NCI-H226 (cell line): ENCODE measurements at regions not wholly inside any gene's neighbourhood (a gene's known extent, or its start where the extent isn't known, plus 50 kb on each side); places are given as distances from the start of the nearest gene placed in this dataset.
A peak's percentile ranks its signal among the peaks of the same experiment; 100 is the strongest.

Source experiments
- DNase-seq: peaks from one replicate; pipeline ENCODE4 v3.0.0-alpha.2; 2015

DNA sequence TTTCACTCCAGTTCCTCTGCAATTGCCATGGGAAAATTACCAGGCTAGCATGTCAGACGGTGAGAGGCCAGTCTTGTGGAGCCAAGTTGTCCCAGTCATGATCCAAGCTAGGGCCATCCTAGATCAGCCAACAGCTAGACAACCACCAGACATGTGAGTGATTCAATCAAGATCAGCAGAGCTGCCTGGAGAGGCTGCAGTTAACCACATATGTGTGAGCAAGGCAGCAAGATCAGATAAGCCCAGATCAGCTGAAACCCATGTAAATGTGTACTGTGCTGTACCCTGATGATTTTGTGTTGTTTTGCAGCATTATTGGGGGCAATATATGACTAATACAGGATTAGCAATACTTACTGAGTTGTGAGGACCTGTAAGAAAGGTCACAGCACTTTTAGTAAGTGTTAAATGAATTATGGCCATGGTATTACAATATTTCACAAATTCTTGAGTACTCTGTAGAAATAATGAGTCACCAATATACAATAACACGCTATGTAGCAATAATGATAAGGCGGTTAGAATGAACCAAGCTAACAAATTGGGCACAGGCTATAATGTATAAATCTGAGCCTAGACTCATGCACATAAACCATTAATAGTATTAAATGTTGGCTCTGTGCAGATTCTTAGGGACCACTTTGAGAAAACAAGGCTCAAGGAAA is 91.4 kb downstream of the SUDS3 start:
- no peak for DNase-seq

GRCh38 chr12:118472940-118473339 is 96.6 kb downstream of the SUDS3 start:
- DNase-seq: no peak

DNA sequence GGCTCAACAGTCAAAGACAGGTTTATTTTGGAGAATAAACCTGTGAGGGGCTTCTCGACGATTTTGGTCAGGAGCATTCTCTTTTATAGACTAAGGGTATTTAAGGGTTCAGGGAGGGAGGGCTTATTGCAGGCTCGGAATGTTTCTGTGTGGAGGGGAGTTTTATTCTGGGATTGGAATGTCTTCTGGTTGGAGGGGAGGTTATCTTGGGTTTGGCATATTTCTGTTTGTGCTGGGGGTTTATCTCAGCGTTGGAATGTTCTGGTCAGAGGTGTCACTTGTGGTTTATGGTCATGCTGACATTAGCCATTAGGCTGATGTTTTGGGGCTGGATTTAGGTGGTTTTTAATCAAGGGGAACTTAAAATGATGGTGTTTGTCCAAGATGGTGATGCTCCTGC is 103.9 kb downstream of the SUDS3 start:
- DNase-seq: no peak

- no peak for DNase-seq
Measured at GRCh38 chr12:118488034-118488433, 111.7 kb downstream of the SUDS3 start.

GRCh38 chr12:118493962-118494361 is 117.6 kb downstream of the SUDS3 start:
- DNase-seq: no peak

DNA sequence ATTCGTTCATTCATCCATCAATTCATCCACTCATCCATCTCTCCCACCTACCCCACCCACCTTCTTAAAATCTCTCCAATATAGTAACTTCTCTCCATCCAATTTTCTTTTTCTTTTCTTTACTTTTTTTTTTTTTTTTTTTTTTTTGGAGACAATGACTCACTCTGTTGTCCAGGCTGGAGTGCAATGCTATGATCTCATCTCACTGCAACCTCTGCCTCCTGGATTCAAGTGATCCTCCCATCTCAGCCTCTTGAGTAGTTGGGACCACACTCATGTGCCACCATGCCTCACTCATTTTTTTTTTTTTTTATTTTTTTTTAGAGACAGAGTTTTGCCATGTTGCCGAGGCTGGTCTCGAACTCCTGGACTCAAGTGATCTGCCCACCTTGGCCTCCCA is 118.4 kb downstream of the SUDS3 start:
- no peak for DNase-seq

DNA sequence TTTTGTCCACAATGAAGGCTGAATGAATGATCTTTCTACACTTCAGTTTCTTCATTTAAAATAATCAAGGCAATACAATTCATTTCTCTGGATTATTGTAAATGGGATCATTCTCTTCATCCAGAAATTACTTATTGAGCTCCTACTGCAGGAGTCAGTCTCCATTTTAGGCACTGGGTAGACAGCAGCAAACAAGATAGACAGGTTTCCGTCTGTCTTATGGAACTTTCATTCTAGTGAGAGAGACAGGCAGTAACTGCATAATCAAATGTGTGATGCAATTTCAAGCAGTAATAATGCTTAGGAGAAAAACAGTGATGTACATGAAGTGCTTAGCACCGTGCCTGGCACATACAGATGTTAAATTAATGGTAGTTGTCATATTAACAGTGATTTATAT is 118.9 kb downstream of the SUDS3 start:
- no peak for DNase-seq

GRCh38 chr12:118498171-118498570 is 121.8 kb downstream of the SUDS3 start:
- DNase-seq: peak; percentile 28

- no peak for DNase-seq
Measured at GRCh38 chr12:118500299-118500698, 123.9 kb downstream of the SUDS3 start.

DNA sequence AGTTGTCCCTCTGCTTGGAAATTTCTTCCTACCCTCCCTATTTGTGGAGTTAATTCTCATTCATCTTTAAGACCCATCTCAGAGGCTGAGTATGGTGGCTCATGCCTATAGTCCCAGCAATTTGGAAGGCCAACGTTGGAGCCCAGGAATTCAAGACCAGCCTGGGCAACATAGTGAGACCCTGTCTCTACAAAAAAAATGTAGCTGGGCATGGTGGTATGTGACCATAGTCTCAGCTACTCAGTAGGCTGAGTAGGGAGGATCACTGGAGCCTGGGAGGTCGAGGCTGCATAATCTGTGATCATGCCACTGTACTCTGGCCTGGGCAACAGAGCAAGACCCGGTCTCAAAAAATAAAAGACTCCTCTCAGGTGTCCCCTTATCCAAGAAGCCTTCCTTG is 125.1 kb downstream of the SUDS3 start:
- no peak for DNase-seq

DNA sequence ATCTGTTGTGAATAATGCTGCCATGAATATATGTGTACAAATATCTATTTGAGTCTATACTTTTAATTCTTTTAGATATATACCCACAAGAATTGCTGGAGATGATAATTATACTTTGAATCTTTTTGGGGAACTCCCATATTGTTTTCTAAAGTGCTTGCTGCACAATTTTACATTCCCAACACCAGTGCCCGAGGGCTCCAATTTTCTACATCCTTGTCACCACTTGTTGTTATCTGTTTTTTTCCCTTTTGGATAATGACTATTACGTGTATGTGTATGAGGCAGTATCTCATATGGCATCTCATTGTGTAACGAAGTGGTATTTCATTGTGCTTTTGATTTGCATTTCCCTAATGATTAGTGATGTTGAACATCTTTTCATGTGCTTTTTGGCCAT is 127.1 kb downstream of the SUDS3 start:
- DNase-seq: no peak

DNA sequence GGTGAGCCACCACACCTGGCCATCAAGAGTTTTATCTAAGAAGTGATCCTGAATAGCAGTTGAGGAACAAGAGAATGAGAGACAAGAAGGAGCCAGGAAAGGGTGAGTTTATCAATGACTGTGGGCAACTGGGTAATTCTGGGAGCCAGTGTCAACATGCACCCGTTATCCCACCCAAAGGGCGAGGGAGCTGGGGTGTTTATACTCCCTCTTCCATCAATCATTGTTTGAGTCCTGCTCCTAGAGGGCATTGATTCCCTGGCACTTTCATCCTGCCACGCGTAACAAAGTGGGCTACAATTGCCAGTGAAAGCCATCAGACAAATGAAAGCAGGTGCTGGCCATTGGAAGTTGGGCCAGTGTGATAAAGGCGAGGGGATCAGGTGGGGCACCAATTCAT is 136.3 kb downstream of the SUDS3 start:
- DNase-seq: no peak

DNA sequence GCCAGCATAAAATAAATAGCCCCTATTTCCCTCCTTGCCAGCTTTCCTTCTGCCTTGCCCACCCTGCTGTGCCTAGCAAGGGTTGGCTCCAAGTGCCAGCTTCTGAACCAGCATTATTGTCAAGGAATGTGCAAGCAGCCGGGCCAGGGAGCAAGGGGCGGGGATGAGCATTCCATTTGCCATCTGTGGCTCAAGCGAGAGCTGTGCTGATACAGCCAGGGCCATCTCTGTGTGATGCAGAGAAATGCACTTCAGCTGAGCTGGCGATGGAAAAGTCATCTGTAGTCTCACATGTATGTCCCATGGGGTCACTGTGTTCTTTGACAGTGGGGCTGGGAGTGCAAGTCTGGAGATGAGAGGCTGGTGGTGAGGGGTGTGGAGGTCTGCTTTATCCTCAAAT is 137.3 kb downstream of the SUDS3 start:
- no peak for DNase-seq

DNA sequence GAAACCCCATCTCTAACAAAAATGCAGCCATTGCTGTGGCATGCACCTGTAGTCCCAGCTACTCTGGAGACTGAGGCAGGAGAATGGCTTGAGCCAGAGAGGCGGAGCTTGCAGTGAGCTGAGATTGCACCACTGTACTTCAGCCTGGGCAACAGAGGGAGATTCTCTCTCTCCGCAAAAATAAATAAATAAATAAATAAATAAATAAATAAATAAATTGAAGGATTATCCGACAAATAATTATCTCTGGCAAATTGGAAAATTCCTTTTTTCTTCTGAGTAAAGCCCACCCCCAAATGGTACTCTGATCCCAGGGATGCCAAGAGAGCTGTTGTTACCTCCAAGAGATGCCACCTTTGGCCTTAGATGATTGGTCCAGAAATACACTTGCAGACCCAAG is 137.9 kb downstream of the SUDS3 start:
- DNase-seq: no peak

DNA sequence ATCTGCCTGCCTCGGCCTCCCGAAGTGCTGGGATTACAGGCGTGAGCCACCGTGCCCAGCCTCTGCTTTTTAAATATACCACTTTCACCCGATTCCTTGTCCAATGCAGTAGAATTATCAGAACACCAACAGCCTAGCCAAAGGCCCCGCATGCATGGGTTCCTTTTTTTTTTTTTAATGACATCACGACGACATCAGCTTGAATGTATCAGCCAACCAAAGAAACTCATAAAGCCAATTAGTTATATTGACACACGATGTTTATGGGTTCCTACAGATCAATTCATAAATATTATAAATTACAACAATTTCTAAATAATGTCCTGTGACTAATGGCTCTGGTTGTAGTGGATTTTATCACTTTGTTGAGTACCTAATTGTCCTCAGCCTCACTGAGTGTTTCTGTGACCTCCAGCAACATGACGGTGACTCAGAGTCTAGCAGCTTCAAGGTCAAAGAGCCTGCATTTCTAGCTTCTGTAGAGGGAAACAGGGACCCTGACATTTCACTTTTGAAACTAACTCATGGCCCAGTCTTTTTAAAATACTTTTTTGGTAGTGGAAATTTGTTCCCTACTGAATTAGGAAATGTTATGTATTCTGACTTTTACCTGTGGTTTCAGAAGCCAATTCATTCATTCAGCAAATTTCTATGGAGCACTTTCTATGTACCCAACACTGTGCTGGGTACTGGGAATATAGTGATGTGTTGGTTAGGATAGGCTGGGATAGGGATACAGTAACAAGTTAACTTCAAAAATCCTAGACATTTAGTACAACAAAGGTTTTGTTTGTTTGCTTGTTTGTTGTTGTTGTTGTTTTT is 144.1 kb downstream of the SUDS3 start:
- DNase-seq: no peak

DNA sequence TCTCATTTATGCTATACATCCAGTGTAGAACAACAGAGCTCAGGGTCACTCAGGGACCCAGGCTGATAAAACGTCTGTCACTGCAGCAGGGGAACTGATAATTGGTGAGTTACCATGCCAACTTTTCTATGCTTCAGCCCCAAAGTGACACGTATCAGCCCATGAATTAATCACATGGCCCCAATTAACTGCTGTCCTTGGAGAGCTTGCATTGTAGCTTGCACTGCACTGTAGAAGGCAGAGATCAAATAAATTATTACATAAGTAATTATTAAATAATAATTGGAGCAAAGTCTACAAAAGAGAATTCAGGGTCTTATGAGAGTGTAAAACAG is 144.6 kb downstream of the SUDS3 start:
- DNase-seq: no peak

- DNase-seq: no peak
Measured at GRCh38 chr12:118524446-118524845, 148.1 kb downstream of the SUDS3 start.

- DNase-seq: no peak
Measured at GRCh38 chr12:118525216-118525615, 148.9 kb downstream of the SUDS3 start.

DNA sequence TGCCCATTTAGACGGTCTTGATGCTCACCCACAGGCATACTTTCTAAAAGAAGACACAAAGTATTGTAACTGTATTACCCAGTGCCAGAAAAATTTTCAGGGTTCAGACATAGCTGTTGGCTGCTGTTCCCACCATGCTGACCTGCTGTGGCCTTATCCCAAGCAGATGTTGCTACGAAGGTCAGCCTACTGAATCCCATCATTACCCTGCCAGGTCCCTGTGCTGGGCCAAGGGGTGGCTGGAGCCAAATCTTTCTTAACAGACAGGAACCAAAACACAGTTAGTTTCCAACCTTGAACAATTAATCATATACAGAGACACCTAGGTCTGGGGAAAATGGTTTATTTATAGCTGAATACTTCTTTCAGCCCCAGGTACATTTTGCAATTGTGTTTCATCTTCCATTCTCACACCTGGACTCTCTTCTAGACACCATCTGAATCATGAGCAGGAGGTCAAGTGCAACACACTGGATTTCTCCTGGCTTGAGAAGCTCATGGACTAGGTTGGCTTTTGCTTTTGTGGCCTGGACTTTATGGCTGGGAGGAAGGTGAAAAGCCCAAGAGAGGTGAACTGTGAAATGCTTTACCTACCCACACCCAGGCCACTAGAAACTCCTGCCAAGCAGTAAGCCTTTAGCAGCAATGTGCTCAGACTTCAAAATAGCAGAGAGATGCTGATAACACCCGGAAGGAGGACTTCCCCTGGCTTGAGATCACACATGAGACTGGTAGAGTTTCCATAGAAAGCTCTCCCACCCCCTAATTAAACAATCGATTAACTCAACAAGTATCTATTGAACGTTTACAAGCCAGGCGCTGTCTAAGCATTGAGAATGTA is 150.1 kb downstream of the SUDS3 start:
- no peak for DNase-seq

DNA sequence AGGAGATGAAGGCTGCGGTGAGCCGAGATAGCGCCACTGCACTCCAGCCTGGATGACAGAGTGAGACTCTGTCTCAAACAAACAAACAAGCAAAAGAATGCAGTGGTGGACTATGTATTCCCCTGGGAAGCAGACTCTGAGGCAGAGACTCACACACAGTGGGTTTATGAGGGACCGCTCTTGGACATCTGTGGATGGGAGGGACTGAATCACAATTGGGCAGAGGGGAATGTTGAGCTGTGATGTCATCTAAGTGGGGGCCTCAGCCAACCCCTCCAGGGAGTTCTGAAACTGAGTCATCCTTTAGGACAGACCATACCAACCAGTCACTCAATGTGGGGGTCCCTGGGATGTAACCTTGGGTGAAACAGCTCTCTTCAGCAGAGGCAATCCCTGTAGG is 151.0 kb downstream of the SUDS3 start:
- no peak for DNase-seq

DNA sequence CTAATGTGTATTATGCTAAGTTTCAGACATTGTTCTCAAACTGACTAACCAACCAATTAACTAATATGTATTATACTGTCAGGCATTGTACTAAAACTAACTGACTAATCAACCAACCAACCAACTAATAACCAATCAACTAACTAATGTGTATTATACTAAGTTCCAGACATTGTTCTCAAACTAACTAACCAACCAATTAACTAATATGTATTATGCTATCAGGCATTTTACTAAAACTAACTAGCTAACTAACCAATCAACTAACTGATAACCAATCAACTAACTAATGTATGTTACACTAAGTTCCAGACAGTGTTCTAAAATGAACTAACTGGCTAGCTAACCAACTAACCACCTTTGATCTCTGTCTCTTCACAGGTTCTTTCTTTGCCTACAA is 152.3 kb downstream of the SUDS3 start:
- no peak for DNase-seq

- DNase-seq: no peak
Measured at GRCh38 chr12:118534003-118534402, 157.6 kb downstream of the SUDS3 start.

- DNase-seq: no peak
Measured at GRCh38 chr12:118536306-118536906, 160.1 kb downstream of the SUDS3 start.
